ENCODE measurements at regions not wholly inside any gene's neighbourhood (a gene's known extent, or its start where the extent isn't known, plus 50 kb on each side); places are given as distances from the start of the nearest gene placed in this dataset.

- Histone ChIP-seq H3K27me3 (ENCODE audit: insufficient read depth, low read length) (no peaks in the 10 kb centered on the region), H3K9me3 (ENCODE audit: low read length) (no peaks in the 10 kb centered on the region), H3K4me2 (ENCODE audit: low read length) (no peak overlapping the region), H3F3A (ENCODE audit: insufficient read depth, low read length) (no peaks in the 10 kb centered on the region), H4K20me1 (ENCODE audit: insufficient read depth, low read length) (no peaks in the 10 kb centered on the region), H2AFZ (ENCODE audit: low read length) (no peak overlapping the region), H3K9me2 (ENCODE audit: low read depth, low read length) (no peaks in the 10 kb centered on the region), H3K4me3 (ENCODE audit: low read depth, low read length, poor library complexity, severe bottlenecking) (no peak overlapping the region), H3K36me3 (ENCODE audit: insufficient read depth, low read length) (no peaks in the 10 kb centered on the region), H3K4me1 (ENCODE audit: insufficient read depth, low read length, severe bottlenecking) (no peaks in the 10 kb centered on the region), H3K27ac (ENCODE audit: low read depth, low read length, poor library complexity, severe bottlenecking) (no peak overlapping the region), H3K79me2 (ENCODE audit: insufficient read depth, low read length) (no peaks in the 10 kb centered on the region), H3K9ac (ENCODE audit: low read length) (no peak overlapping the region)
- TF ChIP-seq, protein P1, sequence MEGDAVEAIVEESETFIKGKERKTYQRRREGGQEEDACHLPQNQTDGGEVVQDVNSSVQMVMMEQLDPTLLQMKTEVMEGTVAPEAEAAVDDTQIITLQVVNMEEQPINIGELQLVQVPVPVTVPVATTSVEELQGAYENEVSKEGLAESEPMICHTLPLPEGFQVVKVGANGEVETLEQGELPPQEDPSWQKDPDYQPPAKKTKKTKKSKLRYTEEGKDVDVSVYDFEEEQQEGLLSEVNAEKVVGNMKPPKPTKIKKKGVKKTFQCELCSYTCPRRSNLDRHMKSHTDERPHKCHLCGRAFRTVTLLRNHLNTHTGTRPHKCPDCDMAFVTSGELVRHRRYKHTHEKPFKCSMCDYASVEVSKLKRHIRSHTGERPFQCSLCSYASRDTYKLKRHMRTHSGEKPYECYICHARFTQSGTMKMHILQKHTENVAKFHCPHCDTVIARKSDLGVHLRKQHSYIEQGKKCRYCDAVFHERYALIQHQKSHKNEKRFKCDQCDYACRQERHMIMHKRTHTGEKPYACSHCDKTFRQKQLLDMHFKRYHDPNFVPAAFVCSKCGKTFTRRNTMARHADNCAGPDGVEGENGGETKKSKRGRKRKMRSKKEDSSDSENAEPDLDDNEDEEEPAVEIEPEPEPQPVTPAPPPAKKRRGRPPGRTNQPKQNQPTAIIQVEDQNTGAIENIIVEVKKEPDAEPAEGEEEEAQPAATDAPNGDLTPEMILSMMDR (IDR thresholded peaks at IDR 0.05; ENCODE audit: low read length): no peak
- no peak for TF ChIP-seq EZH2 (IDR thresholded peaks at IDR 0.05; ENCODE audit: borderline replicate concordance, low read length)
Observed at GRCh38 chr12:125797421-125798175, 732.4 kb downstream of the AACS start.

DNA sequence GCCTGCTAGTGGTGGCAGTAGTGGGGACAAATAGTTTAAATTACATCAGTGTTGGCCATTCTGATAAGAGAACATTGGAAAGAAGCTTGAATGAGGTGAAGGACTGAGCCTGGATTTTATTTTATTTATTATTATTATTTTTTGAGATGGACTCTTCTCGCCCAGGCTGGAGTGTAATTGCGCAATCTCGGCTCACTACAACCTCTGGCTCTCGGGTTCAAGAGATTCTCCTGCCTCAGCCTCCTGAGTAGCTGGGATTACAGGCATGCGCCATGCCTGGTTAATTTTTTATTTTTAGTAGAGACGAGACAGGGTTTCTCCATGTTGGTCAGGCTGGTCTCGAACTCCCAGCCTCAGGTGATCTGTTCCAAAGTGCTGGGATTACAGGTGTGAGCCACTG, 739.4 kb downstream of the AACS start:
- no peaks in the 10 kb centered on the region for H3K4me1 ChIP-seq (ENCODE audit: insufficient read depth, low read length, severe bottlenecking)
- no peaks in the 10 kb centered on the region for H3K9me3 ChIP-seq (ENCODE audit: low read length)
- H3K4me3 ChIP-seq (ENCODE audit: low read depth, low read length, poor library complexity, severe bottlenecking): no peak overlapping the region
- H3K9ac ChIP-seq (ENCODE audit: low read length): no peak overlapping the region
- H3K9me2 ChIP-seq (ENCODE audit: low read depth, low read length): no peaks in the 10 kb centered on the region
- no peak overlapping the region for H3K27ac ChIP-seq (ENCODE audit: low read depth, low read length, poor library complexity, severe bottlenecking)
- H3K79me2 ChIP-seq (ENCODE audit: insufficient read depth, low read length): no peaks in the 10 kb centered on the region
- H3K27me3 ChIP-seq (ENCODE audit: insufficient read depth, low read length): no peaks in the 10 kb centered on the region
- H4K20me1 ChIP-seq (ENCODE audit: insufficient read depth, low read length): no peaks in the 10 kb centered on the region
- no peaks in the 10 kb centered on the region for H3K36me3 ChIP-seq (ENCODE audit: insufficient read depth, low read length)
- TF ChIP-seq, protein P1 (IDR thresholded peaks at IDR 0.05; ENCODE audit: low read length): no peak
- TF ChIP-seq EZH2 (IDR thresholded peaks at IDR 0.05; ENCODE audit: borderline replicate concordance, low read length): no peak
- no peaks in the 10 kb centered on the region for H3F3A ChIP-seq (ENCODE audit: insufficient read depth, low read length)
- no peak overlapping the region for H2AFZ ChIP-seq (ENCODE audit: low read length)
- H3K4me2 ChIP-seq (ENCODE audit: low read length): no peak overlapping the region

GRCh38 chr12:125824276-125824675, 759.0 kb downstream of the AACS start:
- Histone ChIP-seq H3K9ac (ENCODE audit: low read length) (no peak overlapping the region), H3K9me3 (ENCODE audit: low read length) (no peaks in the 10 kb centered on the region)
- TF ChIP-seq, protein P1 (IDR thresholded peaks at IDR 0.05; ENCODE audit: low read length): no peak
- no peak for TF ChIP-seq EZH2 (IDR thresholded peaks at IDR 0.05; ENCODE audit: borderline replicate concordance, low read length)

More at GRCh38 chr12:125824276-125824675, 759.0 kb downstream of the AACS start:
- Histone ChIP-seq H3K36me3 (ENCODE audit: insufficient read depth, low read length) (no peaks in the 10 kb centered on the region), H3K27ac (ENCODE audit: low read depth, low read length, poor library complexity, severe bottlenecking) (no peak overlapping the region), H3F3A (ENCODE audit: insufficient read depth, low read length) (no peaks in the 10 kb centered on the region), H3K79me2 (ENCODE audit: insufficient read depth, low read length) (no peaks in the 10 kb centered on the region), H4K20me1 (ENCODE audit: insufficient read depth, low read length) (no peaks in the 10 kb centered on the region), H3K4me3 (ENCODE audit: low read depth, low read length, poor library complexity, severe bottlenecking) (no peak overlapping the region), H2AFZ (ENCODE audit: low read length) (no peak overlapping the region), H3K9me2 (ENCODE audit: low read depth, low read length) (no peaks in the 10 kb centered on the region), H3K27me3 (ENCODE audit: insufficient read depth, low read length) (no peaks in the 10 kb centered on the region), H3K4me1 (ENCODE audit: insufficient read depth, low read length, severe bottlenecking) (no peaks in the 10 kb centered on the region), H3K4me2 (ENCODE audit: low read length) (no peak overlapping the region)
